Mesodermal cell (in vitro differentiated cells): ENCODE measurements at regions not wholly inside any gene's neighbourhood (a gene's known extent, or its start where the extent isn't known, plus 50 kb on each side); places are given as distances from the start of the nearest gene placed in this dataset.
A peak's percentile ranks its signal among the peaks of the same experiment; 100 is the strongest.

Experiments
- H3K27ac ChIP-seq: 2 replicates; pipeline ENCODE4 v1.7.0; 2013; ENCODE audit warnings: mild to moderate bottlenecking, low read depth, low read length, moderate library complexity; ENCODE audit not compliant: severe bottlenecking
- H3K36me3 ChIP-seq: 2 replicates; pipeline ENCODE4 v1.7.1; 2013; ENCODE audit warnings: mild to moderate bottlenecking, low read length, moderate library complexity; ENCODE audit not compliant: control insufficient read depth, insufficient read depth
- H3K4me1 ChIP-seq: one replicate; pipeline ENCODE4 v1.7.1; 2013; ENCODE audit warnings: mild to moderate bottlenecking, low read length; ENCODE audit not compliant: insufficient read depth, control insufficient read depth, poor library complexity, severe bottlenecking
- H3K4me3 ChIP-seq: 2 replicates; pipeline ENCODE4 v1.7.0; 2013; ENCODE audit warnings: low read length, control low read depth, mild to moderate bottlenecking; ENCODE audit not compliant: insufficient read depth, poor library complexity, severe bottlenecking; ENCODE audit errors: extremely low read depth
- H3K9me3 ChIP-seq: 2 replicates; pipeline ENCODE4 v1.7.1; 2013; ENCODE audit warnings: mild to moderate bottlenecking, low read length, moderate library complexity; ENCODE audit not compliant: control insufficient read depth
- WGBS, 2 experiments: methylation state at CpG; one replicate each; pipeline ENCODE4 v1.1.5; 2013; ENCODE audit warnings: missing lambda C conversion rate in 2 of 2; ENCODE audit not compliant: insufficient coverage in 2 of 2; 5-methylcytosine and 5-hydroxymethylcytosine counted together

GRCh38 chr13:50678464-50679162, 164.9 kb downstream of the DLEU7 start:
- Histone ChIP-seq H3K27ac (peak overlapping the region; percentile 39), H3K36me3 (no peaks in the 10 kb centered on the region), H3K4me3 (no peak overlapping the region), H3K9me3 (no peaks in the 10 kb centered on the region), H3K4me1 (peaks cover 16% of the 10 kb centered on the region)
- 89 to 90% methylated on average over 4 to 5 of the region's 6 CpGs for WGBS, 2 experiments

DNA sequence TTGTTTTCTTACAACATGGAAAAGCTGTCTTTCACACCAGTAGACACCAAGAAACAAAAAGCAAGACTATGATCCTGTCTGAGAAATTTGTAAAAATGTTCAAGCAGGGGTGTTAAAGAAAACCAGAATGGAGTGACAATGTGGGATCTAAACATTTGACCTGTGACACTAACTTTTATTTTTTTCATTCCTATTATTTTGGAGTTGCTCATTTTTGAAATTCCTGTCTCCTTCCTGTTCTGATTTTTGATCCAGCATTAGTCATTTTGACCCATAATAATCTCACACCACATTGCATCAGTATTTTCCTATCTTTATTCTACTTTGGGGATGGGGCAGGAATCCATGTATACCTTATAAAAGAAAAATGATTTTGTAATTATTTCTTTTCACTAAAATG, 164.2 kb downstream of the DLEU7 start:
- H3K36me3 ChIP-seq: no peaks in the 10 kb centered on the region
- H3K27ac ChIP-seq: no peak overlapping the region
- H3K9me3 ChIP-seq: no peaks in the 10 kb centered on the region
- no peak overlapping the region for H3K4me3 ChIP-seq
- peaks cover 16% of the 10 kb centered on the region for H3K4me1 ChIP-seq

DNA sequence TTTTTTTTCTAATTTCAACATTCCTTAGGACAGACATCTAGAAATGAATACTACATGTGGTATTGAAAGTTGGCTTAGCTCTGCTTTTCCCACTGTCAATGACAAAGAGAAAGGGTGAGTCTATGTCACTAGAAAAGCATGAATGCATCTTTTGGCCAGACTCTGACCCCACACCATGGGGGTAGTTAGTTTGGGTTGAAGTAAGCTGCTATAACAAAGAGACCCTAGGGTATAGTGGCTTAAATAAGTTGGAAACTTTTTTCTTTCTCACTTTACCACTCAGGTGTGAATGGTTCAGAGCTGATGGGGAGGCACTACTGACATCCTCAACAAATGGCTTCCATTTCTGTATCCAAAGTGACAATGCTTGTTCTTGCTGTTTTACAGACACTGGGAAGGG, 161.5 kb downstream of the DLEU7 start:
- Histone ChIP-seq H3K27ac (no peak overlapping the region), H3K36me3 (no peaks in the 10 kb centered on the region), H3K4me3 (no peak overlapping the region), H3K9me3 (no peaks in the 10 kb centered on the region), H3K4me1 (peaks cover 11% of the 10 kb centered on the region)

DNA sequence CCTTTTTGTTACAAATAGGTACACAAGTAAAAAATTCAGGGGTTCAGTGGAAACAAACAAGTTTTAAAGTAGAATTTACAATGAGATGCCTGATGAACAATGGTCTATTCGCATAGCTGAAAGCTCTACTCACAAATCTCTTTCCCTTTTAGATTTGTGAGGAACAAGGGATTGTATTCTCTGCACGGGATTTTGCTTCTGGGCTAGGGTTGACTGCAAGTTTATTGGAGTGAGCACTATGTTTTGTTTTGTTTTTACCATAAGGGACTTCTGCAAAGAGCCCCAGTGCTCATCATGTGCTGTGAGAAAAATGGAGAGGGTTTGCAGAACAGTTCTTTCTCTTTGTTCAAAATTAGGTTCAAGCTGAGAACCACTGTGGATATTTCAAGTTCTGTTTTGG, 160.5 kb downstream of the DLEU7 start:
- WGBS, 2 experiments: no CpG with 5 or more reads among the region's 2 CpGs
- Histone ChIP-seq H3K4me3 (no peak overlapping the region), H3K4me1 (peaks cover 10% of the 10 kb centered on the region), H3K36me3 (no peaks in the 10 kb centered on the region), H3K27ac (no peak overlapping the region), H3K9me3 (no peaks in the 10 kb centered on the region)

- Histone ChIP-seq H3K9me3 (no peaks in the 10 kb centered on the region), H3K4me1 (no peaks in the 10 kb centered on the region), H3K4me3 (no peak overlapping the region), H3K36me3 (no peaks in the 10 kb centered on the region), H3K27ac (no peak overlapping the region)
- 89 to 93% methylated on average over 2 to 3 of the region's 3 CpGs for WGBS, 2 experiments
Observed at GRCh38 chr13:50684366-50684765, 159.1 kb downstream of the DLEU7 start.

DNA sequence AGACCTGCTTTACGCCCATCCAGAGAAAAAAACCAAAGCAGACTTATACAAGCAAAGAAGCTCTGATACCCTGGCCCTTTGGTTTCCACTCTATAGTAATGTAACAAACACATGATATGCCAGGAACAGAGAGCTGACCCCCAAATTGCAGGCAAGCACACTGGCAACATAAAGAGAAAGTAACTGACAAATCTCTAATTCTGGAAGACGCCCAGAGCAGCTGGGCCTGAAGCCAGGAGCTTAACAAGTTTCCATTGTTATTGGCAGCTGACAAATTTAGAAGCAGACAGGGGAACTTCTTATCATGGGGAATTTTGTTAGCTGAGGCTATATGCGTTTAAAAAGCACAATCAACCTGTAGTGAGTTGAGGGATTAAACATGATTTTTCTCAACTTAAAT, 158.0 kb downstream of the DLEU7 start:
- Histone ChIP-seq H3K4me1 (no peaks in the 10 kb centered on the region), H3K27ac (no peak overlapping the region), H3K4me3 (no peak overlapping the region), H3K36me3 (no peaks in the 10 kb centered on the region), H3K9me3 (no peaks in the 10 kb centered on the region)
- 86 to 90% methylated on average over 1 to 2 of the region's 3 CpGs for WGBS, 2 experiments

GRCh38 chr13:50685956-50686355, 157.5 kb downstream of the DLEU7 start:
- Histone ChIP-seq H3K9me3 (no peaks in the 10 kb centered on the region), H3K27ac (no peak overlapping the region), H3K4me1 (no peaks in the 10 kb centered on the region), H3K36me3 (no peaks in the 10 kb centered on the region), H3K4me3 (no peak overlapping the region)
- 80 to 100% methylated on average over 1 to 3 of the region's 5 CpGs for WGBS, 2 experiments

DNA sequence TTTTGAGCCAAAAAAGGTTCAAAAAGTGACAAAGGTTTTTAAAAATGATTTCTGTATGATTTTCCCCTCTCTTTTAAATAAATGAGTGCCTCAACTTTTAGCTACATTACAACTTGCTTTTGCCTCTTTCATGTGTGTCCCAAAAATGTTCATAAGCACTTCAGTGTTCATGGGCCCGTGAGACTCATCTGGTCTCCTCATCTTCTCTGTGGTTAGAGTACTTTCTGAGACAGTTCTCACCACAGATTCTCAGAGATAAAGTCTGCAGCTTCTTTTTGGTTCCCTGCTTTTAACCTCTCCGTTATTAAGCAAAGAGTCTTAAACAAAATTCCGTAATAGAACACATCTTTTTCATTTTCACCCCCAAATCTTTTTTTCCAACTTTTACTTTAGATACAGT, 156.9 kb downstream of the DLEU7 start:
- Histone ChIP-seq H3K36me3 (no peaks in the 10 kb centered on the region), H3K27ac (no peak overlapping the region), H3K9me3 (no peaks in the 10 kb centered on the region), H3K4me1 (peaks cover 3% of the 10 kb centered on the region), H3K4me3 (no peak overlapping the region)
- 100% methylated on average over 2 to 3 of the region's 3 CpGs for WGBS, 2 experiments

DNA sequence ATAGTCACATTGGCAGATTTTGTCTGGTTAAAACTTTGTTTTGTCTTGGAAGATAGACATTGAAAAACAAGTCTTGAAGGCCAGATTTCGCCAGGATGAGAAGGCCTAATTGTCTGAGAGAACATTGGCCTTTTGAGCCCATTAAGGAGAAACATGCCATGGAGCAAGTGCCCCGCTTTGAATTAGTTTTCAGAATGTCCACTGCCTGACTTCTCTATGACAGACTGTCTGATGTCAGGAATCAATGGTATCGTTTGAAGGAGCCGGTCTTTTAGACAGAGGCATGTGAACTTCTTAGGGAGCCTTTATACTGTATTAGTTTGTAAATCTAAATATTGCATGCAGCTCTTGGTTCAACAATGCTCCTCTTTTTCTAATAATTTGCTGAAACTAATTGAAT, 155.9 kb downstream of the DLEU7 start:
- Histone ChIP-seq H3K4me3 (no peak overlapping the region), H3K4me1 (peaks cover 6% of the 10 kb centered on the region), H3K27ac (no peak overlapping the region), H3K9me3 (no peaks in the 10 kb centered on the region), H3K36me3 (no peaks in the 10 kb centered on the region)
- WGBS, 2 experiments: 90 to 95% methylated on average over 2 to 4 of the region's 4 CpGs

- Histone ChIP-seq H3K36me3 (no peaks in the 10 kb centered on the region), H3K4me1 (peaks cover 21% of the 10 kb centered on the region), H3K9me3 (no peaks in the 10 kb centered on the region), H3K4me3 (no peak overlapping the region), H3K27ac (no peak overlapping the region)
Observed at GRCh38 chr13:50690006-50690405, 153.5 kb downstream of the DLEU7 start.

GRCh38 chr13:50691176-50691680, 152.3 kb downstream of the DLEU7 start:
- Histone ChIP-seq H3K27ac (peak overlapping the region; percentile 64), H3K4me3 (no peak overlapping the region), H3K36me3 (no peaks in the 10 kb centered on the region), H3K4me1 (peaks cover 21% of the 10 kb centered on the region), H3K9me3 (peaks cover 1% of the 10 kb centered on the region)
- 93 to 100% methylated on average over 1 to 2 of the region's 3 CpGs for WGBS, 2 experiments
